SK-N-SH treated with all-trans-retinoic acid at 6 μM for 48 hours (cell line): ENCODE measurements at regions not wholly inside any gene's neighbourhood (a gene's known extent, or its start where the extent isn't known, plus 50 kb on each side); places are given as distances from the start of the nearest gene placed in this dataset.

Source experiments
- ATAC-seq: fragments of 200-7000 bp; cut with Tn5 transposase; 3 replicates; pipeline ENCODE4 v1.9.1; 2020; ENCODE audit warnings: mild to moderate bottlenecking, moderate library complexity
- ARNTL ChIP-seq: fragments of 450-650 bp; formaldehyde crosslinking; IDR thresholded peaks from 2 replicates; pipeline ENCODE4 v1.5.0; 2020; ENCODE audit warnings: low read depth, mild to moderate bottlenecking, moderate library complexity, borderline replicate concordance
- BACH2 ChIP-seq: fragments of 250-450 bp; sonication (Bioruptor Pico); IDR thresholded peaks from 2 replicates; pipeline ENCODE4 v1.9.0; 2021; ENCODE audit warnings: mild to moderate bottlenecking, borderline replicate concordance
- CREB5 ChIP-seq: fragments of 250-450 bp; sonication (Bioruptor Pico); IDR thresholded peaks from 2 replicates; pipeline ENCODE4 v1.5.1; 2020; ENCODE audit warnings: low read depth, mild to moderate bottlenecking, moderate library complexity
- CSDC2 ChIP-seq: fragments of 250-450 bp; sonication (Bioruptor Pico); IDR thresholded peaks from 2 replicates; pipeline ENCODE4 v1.5.0; 2020; ENCODE audit warnings: mild to moderate bottlenecking, moderate library complexity
- ESRRG ChIP-seq: fragments of 250-450 bp; sonication (Bioruptor Pico); IDR thresholded peaks from 2 replicates; pipeline ENCODE4 v1.6.1; 2021; ENCODE audit warnings: mild to moderate bottlenecking
- GLIS3 ChIP-seq: fragments of 250-450 bp; sonication (Bioruptor Pico); IDR thresholded peaks from 2 replicates; pipeline ENCODE4 v1.5.0; 2020; ENCODE audit warnings: mild to moderate bottlenecking, moderate library complexity
- ISL1 ChIP-seq: fragments of 250-450 bp; sonication (Bioruptor Pico); IDR thresholded peaks from 2 replicates; pipeline ENCODE4 v2.1.2; 2022; ENCODE audit warnings: mild to moderate bottlenecking, moderate library complexity
- POU6F1 ChIP-seq: fragments of 250-450 bp; sonication (Bioruptor Pico); IDR thresholded peaks from 2 replicates; pipeline ENCODE4 v1.8.0; 2021; ENCODE audit warnings: low read depth, mild to moderate bottlenecking, moderate library complexity, borderline replicate concordance
- PPARA ChIP-seq: fragments of 250-450 bp; sonication (Bioruptor Pico); IDR thresholded peaks from 2 replicates; pipeline ENCODE4 v1.5.0; 2020; ENCODE audit warnings: mild to moderate bottlenecking, borderline replicate concordance
- RARB ChIP-seq: fragments of 250-450 bp; sonication (Bioruptor Pico); IDR thresholded peaks from 2 replicates; pipeline ENCODE4 v1.8.0; 2021; ENCODE audit warnings: mild to moderate bottlenecking, moderate library complexity
- SNAI2 ChIP-seq: fragments of 250-450 bp; sonication (Bioruptor Pico); IDR thresholded peaks from 2 replicates; pipeline ENCODE4 v1.5.0; 2020; ENCODE audit warnings: mild to moderate bottlenecking, moderate library complexity
- TCF4 ChIP-seq: fragments of 250-450 bp; sonication (Bioruptor Pico); IDR thresholded peaks from 2 replicates; pipeline ENCODE4 v1.8.0; 2021; ENCODE audit warnings: mild to moderate bottlenecking, moderate library complexity, borderline replicate concordance
- TOX ChIP-seq: fragments of 250-450 bp; sonication (Bioruptor Pico); IDR thresholded peaks from 2 replicates; pipeline ENCODE4 v1.8.0; 2021; ENCODE audit warnings: mild to moderate bottlenecking, moderate library complexity, borderline replicate concordance
- ZC3H10 ChIP-seq: fragments of 250-450 bp; sonication (Bioruptor Pico); IDR thresholded peaks from 2 replicates; pipeline ENCODE4 v1.5.1; 2021; ENCODE audit warnings: mild to moderate bottlenecking, moderate library complexity
- ZFP3 ChIP-seq: fragments of 250-450 bp; sonication (Bioruptor Pico); IDR thresholded peaks from 2 replicates; pipeline ENCODE4 v1.5.0; 2020; ENCODE audit warnings: mild to moderate bottlenecking, moderate library complexity
- ZFP30 ChIP-seq: fragments of 450-650 bp; formaldehyde crosslinking; IDR thresholded peaks from 2 replicates; pipeline ENCODE4 v1.5.0; 2022; ENCODE audit warnings: mild to moderate bottlenecking, moderate library complexity
- ZNF565 ChIP-seq: fragments of 450-650 bp; formaldehyde crosslinking; conservative IDR thresholded peaks from 2 replicates; pipeline ENCODE4 v1.5.0; 2020; ENCODE audit warnings: low read depth, mild to moderate bottlenecking, moderate library complexity
- ZNF70 ChIP-seq: fragments of 450-650 bp; formaldehyde crosslinking; IDR thresholded peaks from 2 replicates; pipeline ENCODE4 v1.5.0; 2020; ENCODE audit warnings: mild to moderate bottlenecking, moderate library complexity
- ZNF8 ChIP-seq: fragments of 450-650 bp; formaldehyde crosslinking; IDR thresholded peaks from 2 replicates; pipeline ENCODE4 v1.5.0; 2020; ENCODE audit warnings: mild to moderate bottlenecking, moderate library complexity
- TF ChIP-seq, protein P1 (sequence below): fragments of 250-450 bp; sonication (Bioruptor Pico); IDR thresholded peaks from 2 replicates; pipeline ENCODE4 v1.8.0; 2020; ENCODE audit warnings: mild to moderate bottlenecking, moderate library complexity, borderline replicate concordance
- TF ChIP-seq, protein P2 (sequence below): fragments of 250-450 bp; sonication (Bioruptor Pico); IDR thresholded peaks from 2 replicates; pipeline ENCODE4 v1.5.1; 2021; ENCODE audit warnings: mild to moderate bottlenecking, moderate library complexity

- no peak for TF ChIP-seq CSDC2 (CRISPR knock-in tag)
- TF ChIP-seq TOX (CRISPR knock-in tag): no peak
- TF ChIP-seq POU6F1: no peak
- no peak for ATAC-seq
Measured at GRCh38 chr5:52469420-52469819, 318.3 kb upstream of the ITGA1 start.

- no peak for ATAC-seq
- TF ChIP-seq ARNTL (CRISPR knock-in tag) (no peak), GLIS3 (CRISPR knock-in tag) (no peak), ZFP3 (no peak), ZNF8 (CRISPR knock-in tag) (no peak), TCF4 (CRISPR knock-in tag) (no peak), ZNF70 (CRISPR knock-in tag) (no peak), ISL1 (CRISPR knock-in tag) (no peak), ESRRG (CRISPR knock-in tag) (no peak), POU6F1 (no peak)
Measured at GRCh38 chr5:52469835-52470234, 317.9 kb upstream of the ITGA1 start.

DNA sequence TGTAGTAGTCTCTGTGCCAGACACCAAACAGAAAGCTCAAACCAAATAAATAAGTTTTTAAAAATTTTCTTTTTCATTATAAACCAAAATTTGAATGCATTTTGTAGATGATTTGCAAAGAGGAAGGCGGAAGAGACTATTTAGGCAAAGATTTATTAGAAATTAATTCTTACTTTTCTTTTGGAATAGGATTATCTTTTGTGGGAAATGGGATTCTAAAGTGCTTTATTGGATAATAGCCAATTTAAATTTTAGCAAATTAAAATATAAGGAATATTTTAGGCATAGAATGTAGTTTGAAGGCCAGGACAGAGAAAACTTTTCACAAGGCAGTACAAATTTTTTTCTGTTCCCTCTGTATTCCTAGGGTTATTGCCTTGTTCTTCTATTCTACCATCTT lies 311.4 kb upstream of the ITGA1 start:
- no peak for ATAC-seq
- TF ChIP-seq ZFP30 (CRISPR knock-in tag) (no peak), ISL1 (CRISPR knock-in tag) (peak; percentile 98)

DNA sequence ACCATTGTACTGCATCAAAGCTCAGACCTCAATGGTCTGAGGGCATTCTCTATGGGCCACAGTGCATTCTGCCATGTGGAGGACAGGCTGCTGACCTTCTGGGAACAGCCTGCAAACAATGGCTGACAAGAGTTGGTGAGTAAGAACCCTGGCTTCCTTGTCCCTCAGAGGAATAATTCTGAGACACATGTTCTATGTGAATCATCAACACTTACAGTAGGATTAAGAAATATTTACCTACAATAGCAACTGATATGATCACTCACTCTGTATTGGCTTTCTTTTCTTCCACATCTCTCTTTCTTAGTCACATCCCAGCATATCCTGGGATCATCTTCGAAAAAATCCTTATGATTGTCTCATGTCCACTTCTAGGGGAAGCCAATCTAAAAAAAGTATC lies 306.5 kb upstream of the ITGA1 start:
- no peak for ATAC-seq
- TF ChIP-seq SNAI2 (no peak), TOX (CRISPR knock-in tag) (no peak), RARB (CRISPR knock-in tag) (no peak), ZFP3 (no peak)
- TF ChIP-seq, protein P1, sequence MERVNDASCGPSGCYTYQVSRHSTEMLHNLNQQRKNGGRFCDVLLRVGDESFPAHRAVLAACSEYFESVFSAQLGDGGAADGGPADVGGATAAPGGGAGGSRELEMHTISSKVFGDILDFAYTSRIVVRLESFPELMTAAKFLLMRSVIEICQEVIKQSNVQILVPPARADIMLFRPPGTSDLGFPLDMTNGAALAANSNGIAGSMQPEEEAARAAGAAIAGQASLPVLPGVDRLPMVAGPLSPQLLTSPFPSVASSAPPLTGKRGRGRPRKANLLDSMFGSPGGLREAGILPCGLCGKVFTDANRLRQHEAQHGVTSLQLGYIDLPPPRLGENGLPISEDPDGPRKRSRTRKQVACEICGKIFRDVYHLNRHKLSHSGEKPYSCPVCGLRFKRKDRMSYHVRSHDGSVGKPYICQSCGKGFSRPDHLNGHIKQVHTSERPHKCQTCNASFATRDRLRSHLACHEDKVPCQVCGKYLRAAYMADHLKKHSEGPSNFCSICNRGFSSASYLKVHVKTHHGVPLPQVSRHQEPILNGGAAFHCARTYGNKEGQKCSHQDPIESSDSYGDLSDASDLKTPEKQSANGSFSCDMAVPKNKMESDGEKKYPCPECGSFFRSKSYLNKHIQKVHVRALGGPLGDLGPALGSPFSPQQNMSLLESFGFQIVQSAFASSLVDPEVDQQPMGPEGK: no peak

DNA sequence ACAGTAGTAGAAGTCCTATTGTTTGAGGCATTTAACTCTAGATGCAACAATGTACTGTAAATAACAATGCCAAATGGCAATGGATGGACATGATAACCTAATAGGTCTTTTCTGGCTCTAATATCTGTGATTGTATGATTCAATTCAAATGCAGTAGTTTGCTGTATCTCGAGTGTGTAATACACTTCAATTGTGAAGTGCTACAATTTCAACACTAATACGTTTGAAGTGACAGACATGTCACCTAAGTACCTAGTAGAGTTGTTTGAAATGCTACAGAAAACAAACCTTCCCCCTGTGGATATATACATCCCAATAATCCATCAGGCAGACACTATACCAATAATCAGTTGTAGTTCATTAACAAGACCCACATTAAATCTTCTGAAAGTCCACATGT lies 305.9 kb upstream of the ITGA1 start:
- TF ChIP-seq ZNF8 (CRISPR knock-in tag) (no peak), CREB5 (CRISPR knock-in tag) (no peak), ARNTL (CRISPR knock-in tag) (no peak), PPARA (CRISPR knock-in tag) (no peak), BACH2 (CRISPR knock-in tag) (no peak)
- no peak for ATAC-seq

DNA sequence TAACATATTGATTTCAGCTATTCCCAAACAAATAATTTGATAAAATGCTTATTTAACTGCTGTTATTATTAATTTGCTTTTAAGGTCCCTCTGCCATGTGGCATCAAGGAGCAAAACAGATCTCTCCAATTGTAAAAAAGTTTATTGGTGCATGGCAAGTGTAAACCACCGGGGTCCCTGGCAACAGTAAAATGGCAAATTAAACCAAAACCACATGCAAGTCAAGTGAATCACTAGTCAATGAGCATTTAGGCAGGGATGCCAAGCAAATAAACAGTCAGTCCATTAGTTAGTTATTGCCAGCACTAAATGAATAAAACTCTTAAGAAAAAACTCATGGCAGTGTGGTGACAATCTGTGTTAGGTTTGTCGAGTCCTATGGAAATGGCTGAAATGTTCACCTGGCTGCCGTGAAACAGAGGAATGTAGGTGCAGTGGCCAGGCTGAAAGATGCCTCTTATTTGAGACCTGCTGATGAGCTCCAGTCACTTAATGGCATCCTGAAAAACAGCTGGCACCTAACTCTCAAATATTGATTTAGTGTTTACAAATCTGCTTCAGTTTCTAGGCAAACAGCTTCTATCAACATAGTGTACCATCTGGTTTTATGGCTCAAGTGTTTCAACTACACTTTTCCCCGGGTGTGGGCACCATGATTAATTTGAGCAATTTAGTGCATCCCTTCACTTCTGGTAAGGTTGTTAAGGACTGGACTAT lies 296.5 kb upstream of the ITGA1 start:
- ATAC-seq: no peak
- no peak for TF ChIP-seq ESRRG (CRISPR knock-in tag)
- no peak for TF ChIP-seq TOX (CRISPR knock-in tag)
- TF ChIP-seq CREB5 (CRISPR knock-in tag): no peak
- no peak for TF ChIP-seq PPARA (CRISPR knock-in tag)
- TF ChIP-seq, protein P2, sequence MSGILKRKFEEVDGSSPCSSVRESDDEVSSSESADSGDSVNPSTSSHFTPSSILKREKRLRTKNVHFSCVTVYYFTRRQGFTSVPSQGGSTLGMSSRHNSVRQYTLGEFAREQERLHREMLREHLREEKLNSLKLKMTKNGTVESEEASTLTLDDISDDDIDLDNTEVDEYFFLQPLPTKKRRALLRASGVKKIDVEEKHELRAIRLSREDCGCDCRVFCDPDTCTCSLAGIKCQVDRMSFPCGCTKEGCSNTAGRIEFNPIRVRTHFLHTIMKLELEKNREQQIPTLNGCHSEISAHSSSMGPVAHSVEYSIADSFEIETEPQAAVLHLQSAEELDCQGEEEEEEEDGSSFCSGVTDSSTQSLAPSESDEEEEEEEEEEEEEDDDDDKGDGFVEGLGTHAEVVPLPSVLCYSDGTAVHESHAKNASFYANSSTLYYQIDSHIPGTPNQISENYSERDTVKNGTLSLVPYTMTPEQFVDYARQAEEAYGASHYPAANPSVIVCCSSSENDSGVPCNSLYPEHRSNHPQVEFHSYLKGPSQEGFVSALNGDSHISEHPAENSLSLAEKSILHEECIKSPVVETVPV (CRISPR knock-in tag): no peak
- TF ChIP-seq, protein P1: no peak
- no peak for TF ChIP-seq GLIS3 (CRISPR knock-in tag)
- no peak for TF ChIP-seq TCF4 (CRISPR knock-in tag)
- TF ChIP-seq SNAI2: no peak
- TF ChIP-seq ZC3H10 (CRISPR knock-in tag): no peak
- no peak for TF ChIP-seq ARNTL (CRISPR knock-in tag)
- TF ChIP-seq BACH2 (CRISPR knock-in tag): no peak
- no peak for TF ChIP-seq RARB (CRISPR knock-in tag)
- no peak for TF ChIP-seq ZNF565
